ENCODE measurements at regions not wholly inside any gene's neighbourhood (a gene's known extent, or its start where the extent isn't known, plus 50 kb on each side); places are given as distances from the start of the nearest gene placed in this dataset.
"Not testable (repeated sequence)": the region's sequence is repeated elsewhere in the genome, so short reads cannot be mapped to it uniquely, and the experiment has no call there.

DNA sequence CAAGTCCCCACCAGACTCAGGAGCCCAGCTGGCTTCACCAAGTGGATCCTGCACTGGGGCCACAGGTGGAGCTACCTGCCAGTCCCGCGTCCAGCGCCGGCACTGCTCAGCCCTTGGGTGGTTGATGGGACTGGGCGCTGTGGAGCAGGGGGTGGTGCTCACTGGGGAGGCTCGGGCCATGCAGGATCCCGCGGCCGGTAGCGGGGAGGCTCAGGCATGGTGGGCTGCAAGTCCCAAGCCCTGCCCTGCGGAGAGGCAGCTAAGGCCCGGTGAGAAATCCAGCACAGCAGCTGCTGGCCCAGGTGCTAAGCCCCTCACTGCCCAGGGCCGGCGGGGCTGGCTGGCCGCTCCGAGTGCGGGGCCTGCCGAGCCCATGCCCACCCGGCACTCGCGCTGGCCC is 143.1 kb upstream of the ALDH3B2 start:
- not testable (repeated sequence) for TF ChIP-seq ZNF274 (IDR thresholded peaks at IDR 0.05; ENCODE audit: low read depth, low read length); SUZ12 (IDR thresholded peaks at IDR 0.05; ENCODE audit: extremely low read depth, insufficient read depth, insufficient read length); YY1 (IDR thresholded peaks at IDR 0.05; ENCODE audit: insufficient read depth, insufficient read length)
